Fibroblast of mammary gland (primary cell): ENCODE measurements at regions not wholly inside any gene's neighbourhood (a gene's known extent, or its start where the extent isn't known, plus 50 kb on each side); places are given as distances from the start of the nearest gene placed in this dataset.
"Not testable (repeated sequence)": the region's sequence is repeated elsewhere in the genome, so short reads cannot be mapped to it uniquely, and the experiment has no call there.

ENCODE experiments used
- DNase-seq: peaks from one replicate; pipeline ENCODE4 v3.0.0-alpha.2; 2010; ENCODE audit warnings: low read depth
- H3K4me3 ChIP-seq: 2 replicates; pipeline ENCODE4 v1.5.1; 2011; ENCODE audit warnings: low read depth, mild to moderate bottlenecking, low read length, moderate library complexity; ENCODE audit not compliant: control insufficient read depth
- CTCF ChIP-seq: conservative IDR thresholded peaks from 2 replicates; pipeline ENCODE4 v1.5.1; 2011; ENCODE audit warnings: low read depth, low read length, inconsistent platforms; ENCODE audit not compliant: control insufficient read depth, insufficient read depth

GRCh38 chr2:199556527-199557285, 99.0 kb upstream of the SATB2 start:
- no peak overlapping the region for H3K4me3 ChIP-seq
- TF ChIP-seq CTCF = no peak
- peak; percentile 8 for DNase-seq

GRCh38 chr2:199554026-199554425, 96.3 kb upstream of the SATB2 start:
- TF ChIP-seq CTCF = no peak
- no peak overlapping the region for H3K4me3 ChIP-seq
- no peak for DNase-seq

GRCh38 chr2:199552141-199552540, 94.4 kb upstream of the SATB2 start:
- TF ChIP-seq CTCF = no peak
- DNase-seq = no peak

GRCh38 chr2:199543606-199544172, 86.0 kb upstream of the SATB2 start:
- TF ChIP-seq CTCF = no peak
- DNase-seq = no peak
- no peak overlapping the region for H3K4me3 ChIP-seq

More at GRCh38 chr2:199552141-199552540, 94.4 kb upstream of the SATB2 start:
- no peak overlapping the region for H3K4me3 ChIP-seq

GRCh38 chr2:199535445-199536177, 77.9 kb upstream of the SATB2 start:
- H3K4me3 ChIP-seq = no peak overlapping the region
- no peak for TF ChIP-seq CTCF
- DNase-seq = no peak

GRCh38 chr2:199533873-199534272, 76.1 kb upstream of the SATB2 start:
- H3K4me3 ChIP-seq, DNase-seq: not testable (repeated sequence)

- no peak overlapping the region for H3K4me3 ChIP-seq
- no peak for DNase-seq
- no peak for TF ChIP-seq CTCF
Measured at GRCh38 chr2:199527071-199527470, 69.3 kb upstream of the SATB2 start.
